ENCODE measurements at regions not wholly inside any gene's neighbourhood (a gene's known extent, or its start where the extent isn't known, plus 50 kb on each side); places are given as distances from the start of the nearest gene placed in this dataset.
"Not testable (repeated sequence)": the region's sequence is repeated elsewhere in the genome, so short reads cannot be mapped to it uniquely, and the experiment has no call there.

DNA sequence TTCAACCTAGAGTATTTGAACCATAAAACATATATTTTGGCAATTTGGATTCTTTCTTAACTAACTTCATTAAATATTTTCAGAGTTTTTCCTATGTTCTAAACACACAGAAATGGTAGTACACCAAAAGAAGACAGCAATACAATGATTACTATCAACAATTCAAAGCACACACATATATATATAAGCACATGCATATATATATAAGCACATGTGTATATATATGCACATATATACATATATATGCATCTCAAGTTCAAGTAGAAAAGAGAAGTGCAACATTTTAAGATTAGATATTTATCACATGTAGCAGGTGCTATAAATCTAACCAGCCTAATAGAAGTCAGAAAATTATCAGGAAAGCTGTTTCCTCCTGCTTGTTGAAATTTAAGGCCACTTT lies 320.9 kb upstream of the FSIP2 start (continued):
- TF ChIP-seq EZH2phosphoT487 (IDR thresholded peaks at IDR 0.05; ENCODE audit: borderline replicate concordance) = no peak
- no peak for TF ChIP-seq POLR2AphosphoS5 (IDR thresholded peaks at IDR 0.05; ENCODE audit: low read depth, low read length)

DNA sequence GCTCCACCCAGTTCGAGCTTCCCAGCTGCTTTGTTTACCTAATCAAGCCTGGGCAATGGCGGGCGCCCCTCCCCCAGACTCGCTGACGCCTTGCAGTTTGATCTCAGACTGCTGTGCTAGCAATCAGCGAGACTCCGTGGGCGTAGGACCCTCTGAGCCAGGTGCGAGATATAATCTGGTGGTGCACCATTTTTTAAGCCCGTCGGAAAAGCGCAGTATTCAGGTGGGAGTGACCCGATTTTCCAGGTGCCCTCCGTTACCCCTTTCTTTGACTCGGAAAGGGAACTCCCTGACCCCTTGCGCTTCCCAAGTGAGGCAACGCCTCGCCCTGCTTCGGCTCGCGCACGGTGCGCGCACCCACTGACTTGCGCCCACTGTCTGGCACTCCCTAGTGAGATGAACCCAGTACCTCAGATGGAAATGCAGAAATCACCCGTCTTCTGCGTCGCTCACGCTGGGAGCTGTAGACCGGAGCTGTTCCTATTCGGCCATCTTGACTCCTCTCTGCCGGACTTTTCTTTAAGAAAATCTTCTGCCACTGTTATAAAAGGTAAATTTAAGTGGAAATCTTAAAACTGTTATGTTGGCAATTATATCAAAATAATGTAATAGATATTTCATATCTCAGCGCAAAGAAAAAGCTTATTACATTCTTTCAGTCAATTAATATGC lies 313.5 kb upstream of the FSIP2 start:
- H2AFZ ChIP-seq (ENCODE audit: low read depth, low read length, poor library complexity, severe bottlenecking); H3K9me2 ChIP-seq (ENCODE audit: insufficient read depth); H3K9ac ChIP-seq (ENCODE audit: low read length); H3K27me3 ChIP-seq (ENCODE audit: insufficient read depth, low read length); RAD21 ChIA-PET (ENCODE audit: low non-redundant PET in 1 of 2, low total read pairs in 2 of 2, uncharacterized antibody in 2 of 2, unreplicated experiment in 2 of 2); H3K9me3 ChIP-seq (ENCODE audit: control insufficient read depth in 1 of 2, insufficient read depth in 1 of 2, low read depth in 1 of 2, low read length in 2 of 2); ATAC-seq; H4K20me1 ChIP-seq (ENCODE audit: insufficient read depth); H3K4me2 ChIP-seq (ENCODE audit: low read length); H3K4me1 ChIP-seq (ENCODE audit: control insufficient read depth in 1 of 2, insufficient read depth in 2 of 2, low read length in 2 of 2); H3K4me3 ChIP-seq (replicated peaks in 1 of 2; ENCODE audit: low read depth in 1 of 2, low read length in 2 of 2); CTCF ChIA-PET; POLR2A ChIA-PET; H3K79me2 ChIP-seq (ENCODE audit: insufficient read depth, low read length); BruUV-seq (replicated peaks); H3K36me3 ChIP-seq (ENCODE audit: control insufficient read depth in 1 of 2, insufficient read depth in 2 of 2, low read length in 2 of 2); DNase-seq (ENCODE audit: low read depth, low spot score); H3K27ac ChIP-seq (ENCODE audit: low read depth, low read length); intact Hi-C loops (cut with micrococcal nuclease): not testable (repeated sequence)

DNA sequence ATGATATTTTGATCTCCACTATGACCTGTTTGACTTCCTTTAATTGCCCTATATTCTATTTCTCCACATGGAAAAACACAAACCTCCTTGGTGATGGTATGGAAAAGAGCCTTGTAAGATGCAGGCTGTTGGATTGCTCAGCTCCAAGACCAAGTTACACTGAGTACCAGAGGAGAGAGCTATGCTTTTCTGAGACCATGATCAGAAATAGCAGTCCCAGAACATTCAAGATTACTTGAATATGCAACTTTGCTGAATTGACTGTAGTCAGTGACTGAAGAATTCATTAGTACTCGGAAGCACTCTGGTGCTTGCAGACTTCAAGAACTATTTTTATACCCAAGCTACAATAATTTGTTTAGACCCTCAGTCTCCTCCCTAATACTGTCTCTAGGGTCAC lies 310.6 kb upstream of the FSIP2 start:
- no peak overlapping the region for H2AFZ ChIP-seq (ENCODE audit: low read depth, low read length, poor library complexity, severe bottlenecking)
- intact Hi-C loops (cut with micrococcal nuclease) = no loop called here
- no peaks in the 10 kb centered on the region for H3K4me1 ChIP-seq (ENCODE audit: control insufficient read depth in 1 of 2, insufficient read depth in 2 of 2, low read length in 2 of 2)
- no peaks in the 10 kb centered on the region for H3K9me2 ChIP-seq (ENCODE audit: insufficient read depth)
- no peak for DNase-seq (ENCODE audit: low read depth, low spot score)
- ChIA-PET POLR2A (no interaction called here), CTCF (no interaction called here), RAD21 (ENCODE audit: low non-redundant PET in 1 of 2, low total read pairs in 2 of 2, uncharacterized antibody in 2 of 2, unreplicated experiment in 2 of 2) (no interaction called here)
- H3K4me2 ChIP-seq (ENCODE audit: low read length) = no peak overlapping the region
- no peaks in the 10 kb centered on the region for H3K36me3 ChIP-seq (ENCODE audit: control insufficient read depth in 1 of 2, insufficient read depth in 2 of 2, low read length in 2 of 2)
- no peak overlapping the region for H3K9ac ChIP-seq (ENCODE audit: low read length)
- no peaks in the 10 kb centered on the region for H4K20me1 ChIP-seq (ENCODE audit: insufficient read depth)
- no peak for ATAC-seq
- H3K9me3 ChIP-seq (ENCODE audit: control insufficient read depth in 1 of 2, insufficient read depth in 1 of 2, low read depth in 1 of 2, low read length in 2 of 2) = no peaks in the 10 kb centered on the region
- H3K4me3 ChIP-seq (replicated peaks in 1 of 2; ENCODE audit: low read depth in 1 of 2, low read length in 2 of 2) = no peak overlapping the region
- H3K27me3 ChIP-seq (ENCODE audit: insufficient read depth, low read length) = no peaks in the 10 kb centered on the region
- no peaks in the 10 kb centered on the region for H3K79me2 ChIP-seq (ENCODE audit: insufficient read depth, low read length)
- no peak overlapping the region for H3K27ac ChIP-seq (ENCODE audit: low read depth, low read length)
- BruUV-seq (replicated peaks) = no TSS peak
- TF ChIP-seq ELF1 (IDR thresholded peaks at IDR 0.05; ENCODE audit: borderline replicate concordance, low read depth) = no peak
- TF ChIP-seq TCF7L2 (IDR thresholded peaks at IDR 0.05; ENCODE audit: borderline replicate concordance, extremely low read depth, insufficient read depth, insufficient read length) = no peak
- TF ChIP-seq, protein P1, sequence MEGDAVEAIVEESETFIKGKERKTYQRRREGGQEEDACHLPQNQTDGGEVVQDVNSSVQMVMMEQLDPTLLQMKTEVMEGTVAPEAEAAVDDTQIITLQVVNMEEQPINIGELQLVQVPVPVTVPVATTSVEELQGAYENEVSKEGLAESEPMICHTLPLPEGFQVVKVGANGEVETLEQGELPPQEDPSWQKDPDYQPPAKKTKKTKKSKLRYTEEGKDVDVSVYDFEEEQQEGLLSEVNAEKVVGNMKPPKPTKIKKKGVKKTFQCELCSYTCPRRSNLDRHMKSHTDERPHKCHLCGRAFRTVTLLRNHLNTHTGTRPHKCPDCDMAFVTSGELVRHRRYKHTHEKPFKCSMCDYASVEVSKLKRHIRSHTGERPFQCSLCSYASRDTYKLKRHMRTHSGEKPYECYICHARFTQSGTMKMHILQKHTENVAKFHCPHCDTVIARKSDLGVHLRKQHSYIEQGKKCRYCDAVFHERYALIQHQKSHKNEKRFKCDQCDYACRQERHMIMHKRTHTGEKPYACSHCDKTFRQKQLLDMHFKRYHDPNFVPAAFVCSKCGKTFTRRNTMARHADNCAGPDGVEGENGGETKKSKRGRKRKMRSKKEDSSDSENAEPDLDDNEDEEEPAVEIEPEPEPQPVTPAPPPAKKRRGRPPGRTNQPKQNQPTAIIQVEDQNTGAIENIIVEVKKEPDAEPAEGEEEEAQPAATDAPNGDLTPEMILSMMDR (IDR thresholded peaks at IDR 0.05 in 2 of 3, conservative IDR thresholded peaks at IDR 0.05 in 1 of 3; ENCODE audit: borderline replicate concordance in 1 of 3, insufficient read depth in 1 of 3, low read depth in 2 of 3, low read length in 2 of 3) = no peak
- no peak for TF ChIP-seq EZH2 (IDR thresholded peaks at IDR 0.05)
- no peak for TF ChIP-seq POLR2AphosphoS5 (IDR thresholded peaks at IDR 0.05; ENCODE audit: low read depth, low read length)
- no peak for TF ChIP-seq SIN3A (IDR thresholded peaks at IDR 0.05; ENCODE audit: low read depth)
- no peak for TF ChIP-seq EGR1 (IDR thresholded peaks at IDR 0.05; ENCODE audit: low read depth)
- TF ChIP-seq, protein P2, sequence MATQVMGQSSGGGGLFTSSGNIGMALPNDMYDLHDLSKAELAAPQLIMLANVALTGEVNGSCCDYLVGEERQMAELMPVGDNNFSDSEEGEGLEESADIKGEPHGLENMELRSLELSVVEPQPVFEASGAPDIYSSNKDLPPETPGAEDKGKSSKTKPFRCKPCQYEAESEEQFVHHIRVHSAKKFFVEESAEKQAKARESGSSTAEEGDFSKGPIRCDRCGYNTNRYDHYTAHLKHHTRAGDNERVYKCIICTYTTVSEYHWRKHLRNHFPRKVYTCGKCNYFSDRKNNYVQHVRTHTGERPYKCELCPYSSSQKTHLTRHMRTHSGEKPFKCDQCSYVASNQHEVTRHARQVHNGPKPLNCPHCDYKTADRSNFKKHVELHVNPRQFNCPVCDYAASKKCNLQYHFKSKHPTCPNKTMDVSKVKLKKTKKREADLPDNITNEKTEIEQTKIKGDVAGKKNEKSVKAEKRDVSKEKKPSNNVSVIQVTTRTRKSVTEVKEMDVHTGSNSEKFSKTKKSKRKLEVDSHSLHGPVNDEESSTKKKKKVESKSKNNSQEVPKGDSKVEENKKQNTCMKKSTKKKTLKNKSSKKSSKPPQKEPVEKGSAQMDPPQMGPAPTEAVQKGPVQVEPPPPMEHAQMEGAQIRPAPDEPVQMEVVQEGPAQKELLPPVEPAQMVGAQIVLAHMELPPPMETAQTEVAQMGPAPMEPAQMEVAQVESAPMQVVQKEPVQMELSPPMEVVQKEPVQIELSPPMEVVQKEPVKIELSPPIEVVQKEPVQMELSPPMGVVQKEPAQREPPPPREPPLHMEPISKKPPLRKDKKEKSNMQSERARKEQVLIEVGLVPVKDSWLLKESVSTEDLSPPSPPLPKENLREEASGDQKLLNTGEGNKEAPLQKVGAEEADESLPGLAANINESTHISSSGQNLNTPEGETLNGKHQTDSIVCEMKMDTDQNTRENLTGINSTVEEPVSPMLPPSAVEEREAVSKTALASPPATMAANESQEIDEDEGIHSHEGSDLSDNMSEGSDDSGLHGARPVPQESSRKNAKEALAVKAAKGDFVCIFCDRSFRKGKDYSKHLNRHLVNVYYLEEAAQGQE (IDR thresholded peaks at IDR 0.05; ENCODE audit: low read depth) = no peak
- TF ChIP-seq RAD21 (IDR thresholded peaks at IDR 0.05; ENCODE audit: low read depth) = no peak

Data from HCT116 (cell line).